Testis (tissue), 2 donors: ENCODE measurements at regions not wholly inside any gene's neighbourhood (a gene's known extent, or its start where the extent isn't known, plus 50 kb on each side); places are given as distances from the start of the nearest gene placed in this dataset.

ENCODE experiments used
- POLR2A ChIP-seq: fragments of 450-650 bp; IDR thresholded peaks from one replicate; pipeline ENCODE4 v1.6.1; 2017; ENCODE audit warnings: antibody characterized with exemption, mild to moderate bottlenecking, moderate library complexity
- TF ChIP-seq, protein P1 (sequence below), 3 experiments: fragments of 450-650 bp in 2 of 3; fragments of 200-600 bp in 1 of 3; sonication (generic) in 1 of 3; IDR thresholded peaks; one replicate each; pipeline ENCODE4 v1.5.1; 2016 to 2019; ENCODE audit warnings: antibody characterized with exemption in 3 of 3, mild to moderate bottlenecking in 2 of 3, moderate library complexity in 1 of 3

DNA sequence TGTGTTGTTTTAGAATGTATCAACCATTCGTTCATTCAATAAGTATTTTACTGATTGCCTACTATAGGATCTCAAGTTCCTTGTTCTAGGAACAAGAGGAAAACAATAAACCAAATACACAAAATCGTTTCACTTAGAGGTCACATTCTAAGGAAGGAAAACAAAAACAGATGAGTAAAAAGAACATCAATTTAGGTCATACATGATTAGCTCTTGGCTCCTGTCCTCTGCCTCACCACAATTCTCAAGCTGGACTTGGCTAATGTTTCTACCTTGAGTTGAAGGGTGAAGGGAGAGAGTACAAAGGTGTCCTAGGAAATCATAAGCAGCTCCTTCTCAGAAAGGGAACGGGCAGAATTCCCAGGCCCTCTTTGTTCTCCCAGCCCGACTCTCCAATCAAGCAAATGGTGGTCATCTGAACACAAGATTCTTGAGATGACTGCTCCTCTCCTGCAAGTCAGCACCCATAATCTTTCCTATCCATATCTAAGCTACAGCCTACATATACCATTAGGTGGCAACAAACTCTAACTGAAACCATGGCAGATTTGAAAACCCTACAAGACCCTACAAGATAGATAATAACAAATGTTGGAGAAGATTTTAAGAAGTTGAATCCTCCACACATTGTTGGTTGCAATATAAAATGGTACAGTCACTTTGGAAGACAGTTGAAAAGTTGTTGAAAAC lies 76.0 kb downstream of the CBLN2 start:
- no peak for TF ChIP-seq POLR2A
- TF ChIP-seq, protein P1, sequence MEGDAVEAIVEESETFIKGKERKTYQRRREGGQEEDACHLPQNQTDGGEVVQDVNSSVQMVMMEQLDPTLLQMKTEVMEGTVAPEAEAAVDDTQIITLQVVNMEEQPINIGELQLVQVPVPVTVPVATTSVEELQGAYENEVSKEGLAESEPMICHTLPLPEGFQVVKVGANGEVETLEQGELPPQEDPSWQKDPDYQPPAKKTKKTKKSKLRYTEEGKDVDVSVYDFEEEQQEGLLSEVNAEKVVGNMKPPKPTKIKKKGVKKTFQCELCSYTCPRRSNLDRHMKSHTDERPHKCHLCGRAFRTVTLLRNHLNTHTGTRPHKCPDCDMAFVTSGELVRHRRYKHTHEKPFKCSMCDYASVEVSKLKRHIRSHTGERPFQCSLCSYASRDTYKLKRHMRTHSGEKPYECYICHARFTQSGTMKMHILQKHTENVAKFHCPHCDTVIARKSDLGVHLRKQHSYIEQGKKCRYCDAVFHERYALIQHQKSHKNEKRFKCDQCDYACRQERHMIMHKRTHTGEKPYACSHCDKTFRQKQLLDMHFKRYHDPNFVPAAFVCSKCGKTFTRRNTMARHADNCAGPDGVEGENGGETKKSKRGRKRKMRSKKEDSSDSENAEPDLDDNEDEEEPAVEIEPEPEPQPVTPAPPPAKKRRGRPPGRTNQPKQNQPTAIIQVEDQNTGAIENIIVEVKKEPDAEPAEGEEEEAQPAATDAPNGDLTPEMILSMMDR (IDR thresholded peaks at IDR 0.05) = no peak
